IPS-20b (cell line): ENCODE measurements at regions not wholly inside any gene's neighbourhood (a gene's known extent, or its start where the extent isn't known, plus 50 kb on each side); places are given as distances from the start of the nearest gene placed in this dataset.

ENCODE experiments used
- H3K27ac ChIP-seq: one replicate; pipeline ENCODE4 v1.5.1; 2013; ENCODE audit warnings: low read length
- H3K27me3 ChIP-seq: 2 replicates; pipeline ENCODE4 v1.6.1; 2013; ENCODE audit warnings: mild to moderate bottlenecking, low read length, inconsistent platforms; ENCODE audit not compliant: insufficient read depth
- H3K36me3 ChIP-seq: 2 replicates; pipeline ENCODE4 v1.6.1; 2013; ENCODE audit warnings: low read depth, mild to moderate bottlenecking, inconsistent platforms, low read length, moderate library complexity; ENCODE audit not compliant: insufficient read depth
- H3K4me1 ChIP-seq: 2 replicates; pipeline ENCODE4 v1.6.1; 2013; ENCODE audit warnings: mild to moderate bottlenecking, control low read depth, inconsistent platforms, low read length, moderate library complexity; ENCODE audit not compliant: insufficient read depth
- H3K4me3 ChIP-seq: 2 replicates; pipeline ENCODE4 v1.5.1; 2013; ENCODE audit warnings: mild to moderate bottlenecking, low read length, inconsistent platforms
- H3K9ac ChIP-seq: 2 replicates; pipeline ENCODE4 v1.6.1; 2013; ENCODE audit warnings: low read depth, mild to moderate bottlenecking, inconsistent platforms, low read length, moderate library complexity
- H3K9me3 ChIP-seq: 2 replicates; pipeline ENCODE4 v1.6.1; 2013; ENCODE audit warnings: mild to moderate bottlenecking, low read depth, low read length, inconsistent platforms; ENCODE audit not compliant: insufficient read depth

DNA sequence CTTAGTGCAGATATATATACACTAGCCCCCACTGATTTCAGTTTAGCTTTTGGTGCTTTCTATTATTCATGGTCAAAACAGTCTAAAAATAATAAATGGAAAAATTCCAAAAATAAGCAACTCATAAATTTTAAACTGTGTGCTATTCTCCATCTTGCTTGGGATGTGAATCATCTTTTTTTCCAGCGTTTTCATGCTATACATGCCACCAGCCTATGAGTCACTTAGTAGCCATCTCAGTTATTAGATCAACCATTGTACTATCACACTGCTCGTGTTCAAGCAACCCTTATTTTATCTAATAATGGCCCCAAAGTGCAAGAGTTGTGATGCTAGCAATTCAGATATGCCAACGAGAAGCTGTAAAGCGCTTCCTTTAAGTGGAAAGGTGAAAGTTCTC, 73.9 kb upstream of the KRR1 start:
- Histone ChIP-seq H3K4me1 (no peaks in the 10 kb centered on the region), H3K9ac (no peak overlapping the region), H3K9me3 (no peaks in the 10 kb centered on the region), H3K36me3 (no peaks in the 10 kb centered on the region), H3K27me3 (no peaks in the 10 kb centered on the region), H3K27ac (no peak overlapping the region), H3K4me3 (no peak overlapping the region)

DNA sequence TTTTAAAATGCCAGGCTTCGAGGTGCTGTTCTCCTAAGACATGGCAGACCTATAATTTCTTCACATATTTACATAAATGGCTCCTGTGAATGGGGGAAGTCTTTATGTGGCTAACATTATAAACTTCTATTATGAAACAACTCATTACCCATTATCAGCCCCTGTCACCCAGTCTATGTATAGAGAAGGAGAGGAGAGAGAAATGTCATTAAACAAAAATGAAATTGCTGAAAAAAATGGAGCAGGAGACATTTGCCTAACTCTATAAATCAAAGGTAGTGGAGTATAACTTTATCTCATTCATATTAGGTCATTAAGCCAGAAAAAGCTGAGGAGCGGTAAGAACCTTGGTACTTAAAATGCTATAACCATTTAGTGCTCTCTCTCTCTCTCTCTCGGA, 71.9 kb upstream of the KRR1 start:
- no peak overlapping the region for H3K4me3 ChIP-seq
- H3K36me3 ChIP-seq, result no peaks in the 10 kb centered on the region
- H3K27ac ChIP-seq, result no peak overlapping the region
- H3K9me3 ChIP-seq, result no peaks in the 10 kb centered on the region
- H3K9ac ChIP-seq, result no peak overlapping the region
- H3K4me1 ChIP-seq, result no peaks in the 10 kb centered on the region
- H3K27me3 ChIP-seq, result no peaks in the 10 kb centered on the region

DNA sequence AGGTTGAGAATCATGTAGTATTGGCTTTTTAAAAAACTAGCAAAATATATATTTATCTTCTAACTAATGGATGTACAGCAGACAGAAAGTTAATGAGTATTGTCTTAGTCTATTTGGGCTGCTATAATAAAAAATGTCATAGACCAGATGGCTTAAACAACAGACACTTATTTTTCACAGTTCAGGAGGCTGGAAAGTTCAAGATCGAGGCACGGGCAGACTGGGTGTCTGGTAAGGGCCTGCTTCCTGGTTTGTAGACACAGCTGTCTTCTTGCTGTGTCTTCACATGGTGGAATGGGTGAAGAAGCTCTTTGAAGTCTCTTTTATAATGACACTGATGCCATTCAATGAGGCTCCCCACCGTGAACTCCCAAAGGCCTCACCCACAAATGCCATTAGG, 70.1 kb upstream of the KRR1 start:
- no peaks in the 10 kb centered on the region for H3K27me3 ChIP-seq
- no peak overlapping the region for H3K4me3 ChIP-seq
- H3K4me1 ChIP-seq, result no peaks in the 10 kb centered on the region
- no peak overlapping the region for H3K27ac ChIP-seq
- no peak overlapping the region for H3K9ac ChIP-seq
- no peaks in the 10 kb centered on the region for H3K9me3 ChIP-seq
- no peaks in the 10 kb centered on the region for H3K36me3 ChIP-seq

DNA sequence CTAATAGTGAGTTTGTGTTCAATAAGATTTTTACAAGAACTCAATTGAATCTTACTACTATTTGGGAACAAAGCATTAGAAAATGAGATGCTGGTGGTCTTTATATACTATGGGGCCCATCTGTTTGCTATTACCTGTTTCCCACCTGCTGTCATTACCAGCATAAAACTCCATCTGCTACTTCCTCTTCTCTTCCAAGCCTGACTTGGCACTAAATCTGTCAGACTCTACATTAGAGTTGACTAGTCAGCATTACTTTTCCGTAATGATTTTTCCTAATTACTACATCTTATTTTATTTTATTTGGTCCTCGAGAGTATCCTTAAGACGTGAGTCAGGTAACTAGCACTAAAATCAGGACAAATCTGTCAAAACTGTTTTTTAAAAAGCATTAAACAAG, 68.1 kb upstream of the KRR1 start:
- Histone ChIP-seq H3K9ac (no peak overlapping the region), H3K27ac (no peak overlapping the region), H3K27me3 (no peaks in the 10 kb centered on the region), H3K4me3 (no peak overlapping the region), H3K36me3 (no peaks in the 10 kb centered on the region), H3K9me3 (no peaks in the 10 kb centered on the region), H3K4me1 (no peaks in the 10 kb centered on the region)

DNA sequence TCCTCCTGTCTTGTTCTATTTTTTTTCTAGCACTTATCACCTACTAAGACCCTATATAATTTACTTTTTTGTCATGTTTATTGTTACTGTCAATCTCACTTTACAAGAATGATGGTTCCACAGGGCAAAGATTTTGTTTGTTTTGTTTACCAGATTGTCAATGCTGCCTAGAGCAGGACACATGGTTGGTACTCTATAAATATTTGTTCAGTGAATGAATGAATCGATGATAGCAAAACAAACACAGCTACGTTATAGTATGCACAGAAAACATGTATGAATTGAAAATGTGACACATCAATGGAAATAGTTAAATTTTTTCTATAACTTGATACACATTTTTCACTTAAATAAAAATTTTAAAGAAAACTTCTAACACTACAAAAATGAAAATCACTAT, 67.1 kb upstream of the KRR1 start:
- Histone ChIP-seq H3K4me3 (no peak overlapping the region), H3K9me3 (no peaks in the 10 kb centered on the region), H3K9ac (no peak overlapping the region)

DNA sequence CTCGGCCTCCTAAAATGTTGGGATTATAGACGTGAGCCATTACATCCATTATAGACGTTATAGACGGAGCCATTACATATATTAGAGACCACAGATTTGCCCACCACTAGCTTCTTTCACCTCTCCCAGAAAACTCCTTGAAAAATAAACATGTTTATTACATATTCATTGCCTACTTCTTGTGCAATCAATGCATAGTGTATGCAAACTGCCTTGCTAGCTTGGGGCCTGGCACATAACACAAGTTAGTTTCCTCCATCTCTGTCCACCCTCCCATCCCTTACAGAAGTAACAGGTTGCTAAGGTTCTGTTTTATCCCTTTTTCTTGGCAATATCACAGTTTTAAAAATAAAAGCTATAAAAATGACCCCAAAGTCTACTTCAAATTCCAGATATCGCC, 66.4 kb upstream of the KRR1 start:
- H3K4me3 ChIP-seq, result no peak overlapping the region
- no peak overlapping the region for H3K27ac ChIP-seq
- H3K9me3 ChIP-seq, result no peaks in the 10 kb centered on the region
- H3K27me3 ChIP-seq, result no peaks in the 10 kb centered on the region
- H3K36me3 ChIP-seq, result no peaks in the 10 kb centered on the region
- H3K9ac ChIP-seq, result no peak overlapping the region
- H3K4me1 ChIP-seq, result no peaks in the 10 kb centered on the region

More for the DNA sequence above, 67.1 kb upstream of the KRR1 start:
- Histone ChIP-seq H3K36me3 (no peaks in the 10 kb centered on the region), H3K27ac (no peak overlapping the region), H3K4me1 (no peaks in the 10 kb centered on the region), H3K27me3 (no peaks in the 10 kb centered on the region)

DNA sequence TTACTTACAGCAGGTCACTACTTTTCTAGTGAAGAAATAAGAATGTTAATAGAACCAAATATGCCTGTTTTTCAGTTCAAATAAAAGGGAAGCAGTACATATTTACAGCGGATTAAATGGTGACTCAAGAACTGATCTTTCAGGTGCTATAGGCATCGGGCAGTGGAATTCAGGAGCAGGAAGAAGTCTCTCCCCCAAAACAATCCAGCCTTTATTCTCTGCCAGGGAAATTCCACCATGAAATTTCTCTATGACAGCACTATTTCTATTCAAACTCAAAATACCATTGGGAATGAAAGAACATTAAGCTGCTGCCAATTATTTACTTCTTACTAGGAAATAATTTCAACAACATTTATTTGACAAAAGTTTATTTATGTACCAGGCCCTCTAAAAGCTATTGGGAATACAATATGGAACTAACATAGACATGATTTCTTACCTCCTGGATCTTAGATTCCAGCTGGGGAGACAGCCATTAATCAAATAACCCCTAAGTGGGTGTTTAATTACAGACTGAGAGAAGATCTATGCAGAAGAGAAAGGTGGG, 60.3 kb upstream of the KRR1 start:
- Histone ChIP-seq H3K9me3 (no peaks in the 10 kb centered on the region), H3K27ac (no peak overlapping the region), H3K27me3 (no peaks in the 10 kb centered on the region), H3K4me3 (no peak overlapping the region), H3K4me1 (no peaks in the 10 kb centered on the region), H3K36me3 (no peaks in the 10 kb centered on the region), H3K9ac (no peak overlapping the region)

DNA sequence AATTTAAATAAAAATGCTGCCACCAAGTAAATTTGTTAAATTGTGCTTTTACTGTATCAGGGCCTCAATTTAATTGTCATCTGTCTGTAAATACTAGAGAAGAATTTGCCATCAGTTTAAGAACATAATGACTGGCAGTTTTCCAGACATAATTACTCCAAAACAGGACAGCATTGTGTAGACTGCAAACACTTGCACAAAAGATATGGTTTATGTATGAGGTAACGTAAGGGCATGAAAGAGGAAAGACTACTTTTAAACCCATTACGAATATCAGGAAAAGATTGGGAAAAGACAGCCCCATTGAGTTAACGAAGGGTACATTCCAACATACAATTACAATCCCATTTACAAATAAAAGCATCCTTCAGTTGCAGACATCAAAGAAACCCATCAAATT, 59.8 kb upstream of the KRR1 start:
- Histone ChIP-seq H3K27ac (no peak overlapping the region), H3K4me3 (no peak overlapping the region), H3K9ac (no peak overlapping the region), H3K4me1 (no peaks in the 10 kb centered on the region), H3K36me3 (no peaks in the 10 kb centered on the region), H3K9me3 (no peaks in the 10 kb centered on the region), H3K27me3 (no peaks in the 10 kb centered on the region)

DNA sequence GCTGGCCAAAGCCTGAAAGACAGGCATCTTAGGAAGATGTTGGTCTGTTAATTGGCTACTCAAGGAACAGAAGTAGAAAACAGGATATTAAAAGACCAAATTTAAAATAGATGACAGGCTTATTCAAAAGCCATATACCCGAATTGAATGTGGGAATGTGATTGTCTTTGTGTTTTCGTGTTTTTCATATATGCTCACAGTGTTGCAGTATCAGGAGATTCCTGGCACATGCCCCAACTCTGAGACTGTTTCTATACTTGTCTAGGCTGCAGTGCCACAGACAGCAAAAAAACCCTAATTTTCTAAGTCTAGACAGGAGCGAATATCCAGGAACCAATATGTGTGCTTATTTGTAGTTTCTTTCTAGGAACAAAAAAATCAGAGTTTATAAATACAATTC, 57.4 kb upstream of the KRR1 start:
- Histone ChIP-seq H3K9ac (no peak overlapping the region), H3K27me3 (no peaks in the 10 kb centered on the region), H3K27ac (no peak overlapping the region), H3K36me3 (no peaks in the 10 kb centered on the region), H3K9me3 (peaks cover 14% of the 10 kb centered on the region), H3K4me1 (no peaks in the 10 kb centered on the region), H3K4me3 (no peak overlapping the region)

DNA sequence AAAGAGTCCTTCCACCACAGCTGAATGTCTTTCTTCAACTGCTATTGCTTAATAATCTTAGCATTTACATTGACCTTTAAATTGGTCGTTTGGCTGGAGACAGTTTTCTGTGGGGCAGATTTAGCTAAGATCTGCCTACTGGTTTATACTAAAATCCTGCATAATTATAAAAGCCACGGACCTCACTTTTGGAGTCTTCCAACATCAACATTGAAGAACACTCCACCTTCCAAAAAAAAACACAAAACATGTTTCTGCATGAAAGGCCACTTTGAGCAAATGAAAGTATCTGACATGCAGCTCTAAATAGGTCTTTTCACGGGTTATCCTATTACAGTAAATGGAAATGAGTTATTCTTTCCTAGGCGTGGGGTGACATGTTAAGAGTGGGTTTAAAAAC, 57.0 kb upstream of the KRR1 start:
- no peaks in the 10 kb centered on the region for H3K27me3 ChIP-seq
- H3K9me3 ChIP-seq, result peaks cover 14% of the 10 kb centered on the region
- no peak overlapping the region for H3K4me3 ChIP-seq
- H3K4me1 ChIP-seq, result no peaks in the 10 kb centered on the region
- no peak overlapping the region for H3K9ac ChIP-seq
- H3K27ac ChIP-seq, result no peak overlapping the region
- no peaks in the 10 kb centered on the region for H3K36me3 ChIP-seq

DNA sequence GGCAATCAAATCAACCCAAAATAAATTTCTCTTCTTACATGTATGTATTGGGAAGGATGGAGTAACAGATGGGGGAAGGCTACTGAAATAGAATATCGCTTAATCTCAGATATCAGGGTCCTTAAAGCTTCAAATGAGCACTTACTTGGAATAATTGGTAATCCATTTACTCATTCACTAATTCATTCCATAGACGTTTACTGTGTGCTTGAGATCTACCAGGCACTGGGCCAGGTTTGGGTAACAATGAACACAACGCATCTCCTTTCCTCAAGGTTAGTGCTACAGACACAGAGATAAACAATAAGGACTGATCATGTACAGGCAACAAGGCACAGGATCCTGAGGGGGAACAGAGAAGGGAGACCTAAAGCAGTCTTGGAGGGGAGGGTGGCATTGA, 54.4 kb upstream of the KRR1 start:
- Histone ChIP-seq H3K4me1 (no peaks in the 10 kb centered on the region), H3K27ac (no peak overlapping the region), H3K27me3 (no peaks in the 10 kb centered on the region), H3K36me3 (no peaks in the 10 kb centered on the region), H3K9ac (no peak overlapping the region), H3K9me3 (peaks cover 14% of the 10 kb centered on the region), H3K4me3 (no peak overlapping the region)

DNA sequence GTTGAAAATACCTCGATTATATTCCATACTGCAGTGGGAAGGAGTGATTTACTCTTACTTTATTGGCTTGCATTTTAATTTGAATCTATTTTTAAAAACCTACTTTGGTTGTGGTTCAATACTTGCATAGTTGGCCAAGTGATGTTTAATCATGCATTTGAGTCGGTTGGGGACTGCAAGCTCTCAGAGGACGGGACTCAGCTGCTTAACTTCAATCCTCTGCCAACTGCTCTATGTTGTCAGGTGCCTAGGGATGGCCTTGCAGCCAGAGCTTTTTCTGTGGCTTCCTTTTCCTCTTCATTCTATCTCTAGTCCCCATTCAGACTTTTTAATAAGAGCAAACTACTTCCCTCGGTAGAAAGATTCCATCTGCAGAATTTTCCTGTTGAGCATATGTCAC, 53.4 kb upstream of the KRR1 start:
- H3K27me3 ChIP-seq, result no peaks in the 10 kb centered on the region
- H3K9me3 ChIP-seq, result peaks cover 14% of the 10 kb centered on the region

DNA sequence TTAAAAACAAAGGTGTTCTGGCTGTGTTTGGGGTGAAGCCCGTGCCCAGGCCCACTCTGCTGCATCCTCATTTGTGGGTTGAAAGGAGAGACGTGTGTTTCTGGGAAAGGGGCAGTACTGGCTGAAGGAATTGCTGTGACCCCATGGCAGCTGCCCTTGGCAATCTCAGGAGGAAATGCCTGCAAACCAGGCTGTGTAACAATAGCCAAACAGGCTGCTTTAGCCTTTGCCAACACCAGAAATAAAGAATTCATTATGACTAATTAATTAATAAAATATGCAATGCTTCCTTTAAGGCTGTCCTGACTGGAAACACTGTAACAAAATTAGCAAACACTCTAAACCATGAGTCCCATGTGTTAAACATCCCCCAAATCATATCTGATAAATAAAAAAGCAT, 53.0 kb upstream of the KRR1 start:
- no peak overlapping the region for H3K9ac ChIP-seq
- H3K27ac ChIP-seq, result no peak overlapping the region

More for the DNA sequence above, 53.4 kb upstream of the KRR1 start:
- Histone ChIP-seq H3K4me1 (no peaks in the 10 kb centered on the region), H3K27ac (no peak overlapping the region), H3K4me3 (no peak overlapping the region), H3K36me3 (no peaks in the 10 kb centered on the region), H3K9ac (no peak overlapping the region)

More for the DNA sequence above, 53.0 kb upstream of the KRR1 start:
- Histone ChIP-seq H3K4me1 (no peaks in the 10 kb centered on the region), H3K9me3 (peaks cover 14% of the 10 kb centered on the region), H3K4me3 (no peak overlapping the region), H3K27me3 (no peaks in the 10 kb centered on the region), H3K36me3 (no peaks in the 10 kb centered on the region)
